Neuronal stem cell (in vitro differentiated cells): ENCODE measurements at regions not wholly inside any gene's neighbourhood (a gene's known extent, or its start where the extent isn't known, plus 50 kb on each side); places are given as distances from the start of the nearest gene placed in this dataset.
A peak's percentile ranks its signal among the peaks of the same experiment; 100 is the strongest.

Experiments used
- DNase-seq: peaks from one replicate; pipeline ENCODE4 v3.0.0-alpha.2; 2013; ENCODE audit warnings: low spot score
- H2AFZ ChIP-seq: one replicate; pipeline ENCODE4 v1.6.1; 2013; ENCODE audit warnings: mild to moderate bottlenecking, low read length, inconsistent platforms
- H2AK5ac ChIP-seq: 2 replicates; pipeline ENCODE4 v1.6.1; 2013; ENCODE audit warnings: low read depth, mild to moderate bottlenecking, inconsistent platforms, low read length, moderate library complexity, mixed read lengths
- H2BK120ac ChIP-seq: 2 replicates; pipeline ENCODE4 v1.6.1; 2013; ENCODE audit warnings: low read depth, mild to moderate bottlenecking, inconsistent platforms, low read length, moderate library complexity, mixed read lengths
- H2BK12ac ChIP-seq: one replicate; pipeline ENCODE4 v1.6.1; 2013; ENCODE audit warnings: low read length, inconsistent platforms
- H2BK15ac ChIP-seq: 2 replicates; pipeline ENCODE4 v1.6.1; 2013; ENCODE audit warnings: mild to moderate bottlenecking, low read length, inconsistent platforms, mixed read lengths
- H2BK5ac ChIP-seq: one replicate; pipeline ENCODE4 v1.6.1; 2013; ENCODE audit warnings: inconsistent platforms, mild to moderate bottlenecking, low read length, moderate library complexity
- H3K14ac ChIP-seq: one replicate; pipeline ENCODE4 v1.6.1; 2013; ENCODE audit warnings: low read length, inconsistent platforms
- H3K18ac ChIP-seq: 2 replicates; pipeline ENCODE4 v1.6.1; 2013; ENCODE audit warnings: low read length, inconsistent platforms
- H3K23ac ChIP-seq: 2 replicates; pipeline ENCODE4 v1.6.1; 2013; ENCODE audit warnings: low read depth, mild to moderate bottlenecking, mixed read lengths, low read length, inconsistent platforms; ENCODE audit not compliant: poor library complexity
- H3K27ac ChIP-seq: replicated peaks from 3 replicates; pipeline ENCODE4 v1.5.1; 2013; ENCODE audit warnings: low read length, inconsistent platforms
- H3K27me3 ChIP-seq, 3 experiments: 2 replicates each; pipeline ENCODE4 v1.6.1; 2013; ENCODE audit warnings: low read length in 3 of 3, mild to moderate bottlenecking in 2 of 3, inconsistent platforms in 1 of 3, low read depth in 1 of 3, mixed read lengths in 1 of 3, moderate library complexity in 1 of 3; ENCODE audit not compliant: control insufficient read depth in 3 of 3, insufficient read depth in 3 of 3
- H3K36me3 ChIP-seq, 2 donors: replicated peaks in 1 of 2; 2 replicates each; pipeline ENCODE4 v1.6.1; 2013; ENCODE audit warnings: low read length in 2 of 2; ENCODE audit not compliant: control insufficient read depth in 2 of 2, insufficient read depth in 2 of 2
- H3K4ac ChIP-seq: 2 replicates; pipeline ENCODE4 v1.6.1; 2013; ENCODE audit warnings: inconsistent platforms, mild to moderate bottlenecking, low read length, moderate library complexity
- H3K4me1 ChIP-seq, 2 donors: 1 replicate in 1 of 2; 2 replicates in 1 of 2; pipeline ENCODE4 v1.6.1; 2013; ENCODE audit warnings: low read length in 2 of 2, low read depth in 1 of 2; ENCODE audit not compliant: control insufficient read depth in 2 of 2, insufficient read depth in 1 of 2
- H3K4me2 ChIP-seq: one replicate; pipeline ENCODE4 v1.6.1; 2013; ENCODE audit warnings: mild to moderate bottlenecking, low read length, inconsistent platforms; ENCODE audit not compliant: insufficient read depth, poor library complexity, severe bottlenecking
- H3K4me3 ChIP-seq, 2 donors: 2 replicates each; pipeline ENCODE4 v1.5.1; 2013; ENCODE audit warnings: low read length in 2 of 2, mild to moderate bottlenecking in 2 of 2, inconsistent platforms in 1 of 2, moderate library complexity in 1 of 2
- H3K79me1 ChIP-seq: one replicate; pipeline ENCODE4 v1.6.1; 2013; ENCODE audit warnings: low read depth, mild to moderate bottlenecking, inconsistent platforms, low read length, moderate library complexity
- H3K9ac ChIP-seq: one replicate; pipeline ENCODE4 v1.6.1; 2013; ENCODE audit warnings: mild to moderate bottlenecking, low read depth, low read length, inconsistent platforms; ENCODE audit not compliant: poor library complexity
- H3K9me3 ChIP-seq, 2 donors: replicated peaks in 1 of 2; 2 replicates each; pipeline versions ENCODE3 to v1.6.1; 2013; ENCODE audit warnings: low read length in 2 of 2, mild to moderate bottlenecking in 2 of 2, inconsistent platforms in 1 of 2, low read depth in 1 of 2, mixed read lengths in 1 of 2, moderate library complexity in 1 of 2; ENCODE audit not compliant: control insufficient read depth in 2 of 2, insufficient read depth in 1 of 2
- H4K8ac ChIP-seq: one replicate; pipeline ENCODE4 v1.6.1; 2013; ENCODE audit warnings: low read depth, mild to moderate bottlenecking, inconsistent platforms, low read length, moderate library complexity
- H4K91ac ChIP-seq: one replicate; pipeline ENCODE4 v1.6.1; 2013; ENCODE audit warnings: low read length, low read depth, mild to moderate bottlenecking, inconsistent platforms; ENCODE audit not compliant: poor library complexity
- WGBS, 2 donors: extraction: QIAGEN DNeasy Blood & Tissue Kit; methylation state at CpG; one replicate each; pipeline ENCODE4 v1.1.7; 2013; ENCODE audit warnings: missing lambda C conversion rate in 2 of 2, mixed read lengths in 1 of 2; ENCODE audit not compliant: insufficient read length in 2 of 2, insufficient replicate concordance in 1 of 2; ENCODE audit errors: extremely low coverage in 2 of 2; 5-methylcytosine and 5-hydroxymethylcytosine counted together

- Histone ChIP-seq H2AFZ (no peak overlapping the region), H4K8ac (no peak overlapping the region), H3K9me3 (no peaks in the 10 kb centered on the region), H2BK5ac (no peak overlapping the region), H2BK120ac (no peak overlapping the region), H2AK5ac (peak overlapping the region; percentile 7), H3K27me3 (peaks cover 0 to 22% (median 0%) of the 10 kb centered on the region in 3 experiments), H3K4me2 (no peak overlapping the region), H2BK12ac (no peak overlapping the region), H2BK15ac (peak overlapping the region; percentile 79), H3K14ac (no peak overlapping the region), H3K36me3 (no peaks in the 10 kb centered on the region), H3K4me3 (no peak overlapping the region), H4K91ac (no peak overlapping the region), H3K18ac (no peak overlapping the region), H3K27ac (no peak overlapping the region), H3K23ac (no peak overlapping the region), H3K4ac (no peak overlapping the region), H3K9ac (no peak overlapping the region), H3K4me1 (peaks cover 0 to 24% of the 10 kb centered on the region in 2 donors), H3K79me1 (no peaks in the 10 kb centered on the region)
- WGBS, 2 donors: no CpG with 5 or more reads among the region's 10 CpGs
- DNase-seq: no peak
Observed at GRCh38 chr15:70439304-70439877, 324.0 kb downstream of the UACA start.

DNA sequence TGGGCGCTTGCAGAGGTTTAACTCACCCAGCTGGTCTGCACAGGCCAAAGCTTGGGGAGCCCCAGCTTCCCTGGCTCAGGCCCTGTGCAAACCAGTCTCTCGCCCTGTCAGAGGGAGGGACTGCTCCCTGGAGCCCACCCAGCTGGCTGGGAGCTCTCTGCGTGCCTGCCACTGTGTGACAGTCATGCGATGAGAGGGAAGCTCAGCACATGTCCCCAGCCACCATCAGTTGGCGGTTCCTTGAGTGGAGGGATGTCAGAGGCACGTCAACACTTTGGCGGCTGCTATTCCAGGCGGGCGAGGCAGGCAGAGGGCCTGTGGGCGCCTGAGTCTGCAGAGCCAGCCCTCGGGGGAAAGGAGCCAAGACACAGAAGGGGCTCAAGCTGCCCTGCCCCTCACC is 324.6 kb downstream of the UACA start:
- no CpG with 5 or more reads among the region's 11 CpGs for WGBS, 2 donors
- Histone ChIP-seq H3K4me2 (no peak overlapping the region), H2BK12ac (peak overlapping the region; percentile 91), H3K36me3 (no peaks in the 10 kb centered on the region), H3K9me3 (no peaks in the 10 kb centered on the region), H3K4me3 (no peak overlapping the region), H3K9ac (no peak overlapping the region), H2AFZ (no peak overlapping the region), H4K91ac (no peak overlapping the region), H3K14ac (peak overlapping the region; percentile 79), H3K4ac (no peak overlapping the region), H3K23ac (no peak overlapping the region), H2BK15ac (no peak overlapping the region), H2AK5ac (peak overlapping the region; percentile 33), H3K18ac (peak overlapping the region; percentile 12), H4K8ac (no peak overlapping the region), H3K79me1 (no peaks in the 10 kb centered on the region), H2BK120ac (no peak overlapping the region), H3K27ac (no peak overlapping the region), H3K27me3 (peaks cover 0 to 17% (median 0%) of the 10 kb centered on the region in 3 experiments), H3K4me1 (peaks cover 0 to 30% of the 10 kb centered on the region in 2 donors), H2BK5ac (no peak overlapping the region)
- no peak for DNase-seq

DNA sequence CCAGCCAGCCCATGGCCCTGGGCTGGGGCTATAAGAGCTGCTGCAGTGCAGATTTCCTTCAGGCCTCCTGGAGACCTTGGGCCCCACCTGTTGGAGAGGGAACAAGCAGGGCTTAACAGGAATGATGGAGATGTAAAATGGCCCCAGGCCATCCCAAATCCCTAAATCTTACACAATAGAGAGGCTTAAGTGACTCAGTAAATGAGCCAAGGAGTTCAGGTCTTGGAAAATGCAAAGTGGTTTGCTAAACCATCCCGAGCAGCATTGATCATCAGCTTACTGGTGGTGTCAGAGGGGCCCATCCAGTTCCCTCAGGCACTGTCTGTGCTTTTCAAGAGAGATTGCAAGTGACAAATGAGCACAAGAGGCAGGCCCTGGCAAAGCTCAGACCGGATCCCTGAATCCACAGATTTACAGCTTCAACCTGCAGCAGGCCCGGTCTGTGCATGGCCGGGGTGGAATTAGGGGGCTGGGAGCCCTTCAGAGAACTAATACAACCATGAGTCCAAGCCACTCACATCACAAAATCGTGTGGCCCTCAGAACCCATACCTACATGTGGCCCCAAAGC is 325.4 kb downstream of the UACA start:
- no peak overlapping the region for H3K14ac ChIP-seq
- H3K9me3 ChIP-seq: no peaks in the 10 kb centered on the region
- H3K4me3 ChIP-seq: no peak overlapping the region
- no peak overlapping the region for H2BK12ac ChIP-seq
- H2AFZ ChIP-seq: no peak overlapping the region
- no peak overlapping the region for H3K9ac ChIP-seq
- H3K4me1 ChIP-seq: peaks cover 0 to 31% of the 10 kb centered on the region in 2 donors
- H2BK5ac ChIP-seq: no peak overlapping the region
- no peak overlapping the region for H3K23ac ChIP-seq
- H3K36me3 ChIP-seq: no peaks in the 10 kb centered on the region
- H4K91ac ChIP-seq: no peak overlapping the region
- H2BK15ac ChIP-seq: no peak overlapping the region
- no peak overlapping the region for H2AK5ac ChIP-seq
- no CpG with 5 or more reads among the region's 5 CpGs for WGBS, 2 donors
- H3K79me1 ChIP-seq: no peaks in the 10 kb centered on the region
- no peak overlapping the region for H4K8ac ChIP-seq
- no peak overlapping the region for H3K18ac ChIP-seq
- H2BK120ac ChIP-seq: no peak overlapping the region
- DNase-seq: no peak
- peaks cover 0 to 13% (median 0%) of the 10 kb centered on the region in 3 experiments for H3K27me3 ChIP-seq
- no peak overlapping the region for H3K4ac ChIP-seq
- peak overlapping the region; percentile 27 for H3K27ac ChIP-seq
- H3K4me2 ChIP-seq: no peak overlapping the region

- no peak overlapping the region for H4K8ac ChIP-seq
- H3K4me2 ChIP-seq: no peak overlapping the region
- WGBS, 2 donors: no CpG with 5 or more reads among the region's 6 CpGs
- H2BK120ac ChIP-seq: no peak overlapping the region
- no peak overlapping the region for H2AFZ ChIP-seq
- H2BK12ac ChIP-seq: no peak overlapping the region
- H3K36me3 ChIP-seq: no peaks in the 10 kb centered on the region
- no peaks in the 10 kb centered on the region for H3K79me1 ChIP-seq
- H3K4me1 ChIP-seq: peaks cover 0 to 37% of the 10 kb centered on the region in 2 donors
- H3K4ac ChIP-seq: no peak overlapping the region
- H3K27ac ChIP-seq: no peak overlapping the region
- no peak overlapping the region for H2BK15ac ChIP-seq
- no peak overlapping the region for H3K9ac ChIP-seq
- H3K18ac ChIP-seq: no peak overlapping the region
- no peak overlapping the region for H2AK5ac ChIP-seq
- H2BK5ac ChIP-seq: no peak overlapping the region
- H3K23ac ChIP-seq: no peak overlapping the region
- no peak overlapping the region for H4K91ac ChIP-seq
- H3K27me3 ChIP-seq: peaks cover 0 to 7% (median 0%) of the 10 kb centered on the region in 3 experiments
- H3K9me3 ChIP-seq: no peaks in the 10 kb centered on the region
- no peak overlapping the region for H3K14ac ChIP-seq
- no peak for DNase-seq
- H3K4me3 ChIP-seq: no peak overlapping the region
Observed at GRCh38 chr15:70437089-70437488, 326.3 kb downstream of the UACA start.
